ENCODE measurements at regions not wholly inside any gene's neighbourhood (a gene's known extent, or its start where the extent isn't known, plus 50 kb on each side); places are given as distances from the start of the nearest gene placed in this dataset.
A peak's percentile ranks its signal among the peaks of the same experiment; 100 is the strongest.

DNA sequence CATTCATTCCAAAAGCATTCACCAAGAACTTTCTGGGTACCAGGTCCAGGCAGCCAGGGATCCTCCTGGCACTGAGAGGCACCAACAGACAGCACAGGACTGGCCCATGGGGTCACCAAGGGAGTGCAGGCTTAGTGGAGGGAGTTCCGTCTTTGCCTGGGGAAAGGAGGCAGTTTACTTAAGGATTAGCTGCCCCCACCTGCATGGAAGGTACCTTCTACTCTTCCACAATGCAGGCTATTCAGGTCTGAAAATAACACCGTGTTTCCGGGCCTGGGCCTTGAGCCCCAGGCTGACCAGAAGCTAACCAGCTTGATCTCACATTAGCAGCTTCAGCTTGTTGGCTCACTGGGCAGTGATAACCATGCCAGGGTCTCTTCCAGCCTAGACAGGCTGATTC, 199.4 kb downstream of the FOXA2 start:
- Mint-ChIP-seq H3K4me1 (no peaks in the 10 kb centered on the region), H3K36me3 (no peaks in the 10 kb centered on the region), H3K4me3 (no peak overlapping the region), H3K27ac (no peak overlapping the region), H3K27me3 (peaks cover 2% of the 10 kb centered on the region), H3K9me3 (no peaks in the 10 kb centered on the region)
- ATAC-seq (ENCODE audit: low read depth) = no peak
- DNase-seq = no peak
- POLR2A ChIA-PET = no interaction called here

DNA sequence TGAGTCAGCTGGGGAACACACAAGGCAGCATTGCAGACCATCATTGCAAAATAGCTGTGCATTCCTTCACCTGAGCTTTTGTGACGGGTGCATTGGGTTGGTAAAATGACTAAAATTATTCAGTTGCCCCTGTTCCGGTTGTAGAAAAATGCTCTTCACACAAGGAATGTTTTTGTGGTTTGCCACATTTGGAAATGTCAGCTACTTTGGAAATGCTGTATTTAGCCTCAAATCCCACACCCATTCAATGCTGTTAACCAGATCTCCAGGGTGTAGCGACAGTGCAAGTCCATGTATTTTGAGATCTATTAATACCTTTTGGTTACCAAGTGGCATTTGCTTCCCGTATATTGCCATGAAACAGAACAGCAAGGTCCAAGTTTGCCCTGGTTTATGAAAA, 201.2 kb downstream of the FOXA2 start:
- no peak for ATAC-seq (ENCODE audit: low read depth)
- H3K9me3 Mint-ChIP-seq = no peaks in the 10 kb centered on the region
- peaks cover 2% of the 10 kb centered on the region for H3K27me3 Mint-ChIP-seq
- DNase-seq = no peak
- H3K36me3 Mint-ChIP-seq = no peaks in the 10 kb centered on the region
- no peak overlapping the region for H3K4me3 Mint-ChIP-seq
- POLR2A ChIA-PET = no interaction called here
- no peaks in the 10 kb centered on the region for H3K4me1 Mint-ChIP-seq
- H3K27ac Mint-ChIP-seq = no peak overlapping the region

DNA sequence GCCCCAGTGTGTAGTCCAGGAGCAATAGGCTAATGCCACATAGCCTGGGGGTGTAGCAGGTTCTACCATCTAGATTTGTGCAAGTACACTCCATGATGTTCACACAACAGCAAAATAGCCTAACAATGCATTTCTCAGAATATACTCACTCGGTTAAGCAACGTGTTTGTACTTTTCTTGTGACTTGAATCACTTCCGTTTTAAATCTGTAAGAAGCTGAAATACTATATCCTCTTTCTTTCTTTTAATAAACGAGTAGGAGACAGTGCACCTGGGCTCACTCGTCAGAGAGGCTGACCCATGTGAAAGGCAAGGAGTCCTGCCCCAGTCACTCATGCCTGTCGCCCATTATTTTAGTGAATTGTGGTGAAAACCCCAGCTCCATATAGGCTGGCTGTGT, 201.6 kb downstream of the FOXA2 start:
- POLR2A ChIA-PET = no interaction called here
- Mint-ChIP-seq H3K9me3 (no peaks in the 10 kb centered on the region), H3K36me3 (no peaks in the 10 kb centered on the region), H3K4me1 (no peaks in the 10 kb centered on the region), H3K4me3 (no peak overlapping the region), H3K27ac (no peak overlapping the region), H3K27me3 (peaks cover 2% of the 10 kb centered on the region)
- DNase-seq (no peak), ATAC-seq (ENCODE audit: low read depth) (no peak)

DNA sequence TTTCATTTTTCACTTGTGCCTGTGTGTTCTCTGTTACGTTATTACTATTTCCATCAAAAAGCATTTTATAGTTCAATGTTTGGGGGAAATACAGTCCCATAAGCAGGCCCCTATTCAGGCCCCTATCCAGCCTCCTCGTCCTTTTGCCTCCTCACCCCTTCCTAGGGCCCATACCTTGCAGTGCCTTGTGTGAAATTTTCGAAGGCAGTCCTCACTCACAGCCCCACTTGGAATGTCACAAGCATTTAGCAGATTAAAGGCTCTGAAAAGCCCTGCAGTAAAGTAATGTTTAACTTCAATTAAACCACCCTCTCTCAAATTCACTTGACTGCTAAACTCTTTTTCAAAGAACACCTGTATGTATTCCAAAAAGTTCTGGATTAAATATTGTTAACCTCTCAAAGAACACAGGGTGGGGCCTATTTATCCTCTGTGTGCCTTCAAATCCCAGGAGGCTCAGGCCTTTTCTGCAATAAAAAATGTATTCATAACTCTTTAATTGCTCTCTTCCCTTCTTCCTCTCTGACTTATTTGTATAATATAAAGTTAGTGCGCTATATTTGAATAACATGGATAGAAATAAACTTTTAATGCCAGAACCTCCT, 202.5 kb downstream of the FOXA2 start:
- H3K9me3 Mint-ChIP-seq = no peaks in the 10 kb centered on the region
- H3K4me3 Mint-ChIP-seq = no peak overlapping the region
- H3K36me3 Mint-ChIP-seq = no peaks in the 10 kb centered on the region
- peaks cover 2% of the 10 kb centered on the region for H3K27me3 Mint-ChIP-seq
- ATAC-seq (ENCODE audit: low read depth) = no peak
- H3K4me1 Mint-ChIP-seq = no peaks in the 10 kb centered on the region
- POLR2A ChIA-PET = no interaction called here
- no peak for DNase-seq
- no peak overlapping the region for H3K27ac Mint-ChIP-seq

DNA sequence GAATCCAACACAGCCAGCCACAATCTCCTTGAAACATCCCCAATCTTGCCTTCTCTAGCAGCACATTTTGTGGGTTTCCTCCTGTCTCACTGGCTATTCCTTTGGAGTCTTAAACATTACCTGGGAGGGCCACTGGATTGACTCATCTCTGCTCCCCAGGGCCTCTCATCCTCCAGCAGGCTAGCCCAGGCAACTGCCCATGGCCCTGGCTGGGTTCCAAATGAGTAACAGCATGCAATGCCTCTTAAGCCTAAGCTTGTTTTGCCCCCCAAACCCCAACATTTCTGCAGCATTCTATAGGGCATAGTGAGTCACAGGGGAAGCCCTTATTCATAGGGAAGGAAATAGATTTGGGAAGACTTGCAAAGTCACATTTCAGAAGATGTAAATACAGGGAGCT, 204.9 kb downstream of the FOXA2 start:
- no peaks in the 10 kb centered on the region for H3K9me3 Mint-ChIP-seq
- H3K36me3 Mint-ChIP-seq = no peaks in the 10 kb centered on the region
- no peaks in the 10 kb centered on the region for H3K27me3 Mint-ChIP-seq
- H3K27ac Mint-ChIP-seq = no peak overlapping the region
- no peak overlapping the region for H3K4me3 Mint-ChIP-seq
- POLR2A ChIA-PET = no interaction called here
- DNase-seq = no peak
- H3K4me1 Mint-ChIP-seq = no peaks in the 10 kb centered on the region
- ATAC-seq (ENCODE audit: low read depth) = no peak

DNA sequence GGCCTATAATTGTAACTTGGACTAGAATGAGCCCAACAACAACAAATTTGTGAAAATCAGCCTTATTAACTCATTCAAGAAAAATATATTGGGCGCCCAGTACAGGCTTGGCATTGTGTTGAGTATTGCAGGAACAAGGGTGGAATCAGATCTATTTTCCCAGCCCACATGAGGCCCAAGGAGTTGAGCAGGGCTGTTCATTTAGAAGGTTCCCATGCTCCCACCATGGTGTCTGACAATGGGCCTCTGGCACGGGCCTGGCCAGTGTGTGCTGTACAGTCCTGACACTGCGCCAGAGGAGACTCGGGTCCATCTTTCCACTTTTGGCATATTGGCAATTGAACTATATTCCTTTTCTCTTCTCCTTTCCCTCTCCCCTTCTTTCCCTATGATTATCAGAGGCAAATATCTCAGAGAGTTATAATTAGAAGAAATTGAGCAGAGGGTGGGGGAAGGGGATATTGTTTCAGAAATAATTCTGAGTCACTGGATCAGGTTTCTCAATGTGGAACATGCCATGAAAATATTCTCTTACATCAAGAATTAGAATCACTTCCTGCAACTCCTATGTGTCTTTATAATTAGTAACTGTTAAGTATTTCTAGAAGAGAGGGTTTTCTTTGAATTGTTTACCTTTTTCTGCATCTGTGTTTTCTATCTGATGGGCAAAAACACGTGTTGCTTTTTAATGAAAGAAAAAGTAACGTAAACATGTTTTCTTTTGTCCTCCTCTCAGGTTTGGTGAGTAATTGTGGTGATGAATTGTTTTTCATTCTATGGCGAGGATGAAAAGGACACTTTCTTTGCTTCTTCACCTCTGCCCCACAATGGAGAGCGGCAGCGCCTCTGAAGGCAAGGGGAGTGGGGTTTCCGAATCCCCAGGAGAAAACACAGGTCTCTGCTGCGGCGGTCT, 209.4 kb downstream of the FOXA2 start:
- ATAC-seq (ENCODE audit: low read depth) (no peak), DNase-seq (no peak)
- H3K4me1 Mint-ChIP-seq = peaks cover 7% of the 10 kb centered on the region
- H3K4me3 Mint-ChIP-seq = no peak overlapping the region
- no peaks in the 10 kb centered on the region for H3K36me3 Mint-ChIP-seq
- no peaks in the 10 kb centered on the region for H3K27me3 Mint-ChIP-seq
- POLR2A ChIA-PET = no interaction called here
- H3K9me3 Mint-ChIP-seq = no peaks in the 10 kb centered on the region
- no peak overlapping the region for H3K27ac Mint-ChIP-seq

DNA sequence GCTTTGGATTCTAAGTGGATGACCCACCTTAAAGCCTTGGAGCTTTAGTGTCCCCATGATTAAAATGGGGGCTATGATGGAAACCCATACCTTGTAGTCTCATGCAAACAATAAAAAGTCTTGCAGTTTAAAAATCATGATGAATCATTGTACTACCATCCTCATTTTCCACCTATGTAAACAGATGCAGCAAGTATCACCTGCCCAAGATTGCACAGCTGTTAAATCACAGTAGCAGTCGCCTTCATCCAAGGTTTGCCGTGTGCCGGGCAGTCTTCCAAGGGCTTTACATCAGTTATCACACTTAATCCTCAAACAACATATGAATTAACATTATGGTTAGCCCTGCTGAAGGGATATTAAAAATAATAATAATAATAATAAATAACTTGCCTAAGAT, 210.3 kb downstream of the FOXA2 start:
- POLR2A ChIA-PET = no interaction called here
- no peaks in the 10 kb centered on the region for H3K27me3 Mint-ChIP-seq
- DNase-seq = no peak
- H3K27ac Mint-ChIP-seq = no peak overlapping the region
- H3K9me3 Mint-ChIP-seq = no peaks in the 10 kb centered on the region
- no peak for ATAC-seq (ENCODE audit: low read depth)
- no peak overlapping the region for H3K4me3 Mint-ChIP-seq
- peaks cover 7% of the 10 kb centered on the region for H3K4me1 Mint-ChIP-seq
- no peaks in the 10 kb centered on the region for H3K36me3 Mint-ChIP-seq

DNA sequence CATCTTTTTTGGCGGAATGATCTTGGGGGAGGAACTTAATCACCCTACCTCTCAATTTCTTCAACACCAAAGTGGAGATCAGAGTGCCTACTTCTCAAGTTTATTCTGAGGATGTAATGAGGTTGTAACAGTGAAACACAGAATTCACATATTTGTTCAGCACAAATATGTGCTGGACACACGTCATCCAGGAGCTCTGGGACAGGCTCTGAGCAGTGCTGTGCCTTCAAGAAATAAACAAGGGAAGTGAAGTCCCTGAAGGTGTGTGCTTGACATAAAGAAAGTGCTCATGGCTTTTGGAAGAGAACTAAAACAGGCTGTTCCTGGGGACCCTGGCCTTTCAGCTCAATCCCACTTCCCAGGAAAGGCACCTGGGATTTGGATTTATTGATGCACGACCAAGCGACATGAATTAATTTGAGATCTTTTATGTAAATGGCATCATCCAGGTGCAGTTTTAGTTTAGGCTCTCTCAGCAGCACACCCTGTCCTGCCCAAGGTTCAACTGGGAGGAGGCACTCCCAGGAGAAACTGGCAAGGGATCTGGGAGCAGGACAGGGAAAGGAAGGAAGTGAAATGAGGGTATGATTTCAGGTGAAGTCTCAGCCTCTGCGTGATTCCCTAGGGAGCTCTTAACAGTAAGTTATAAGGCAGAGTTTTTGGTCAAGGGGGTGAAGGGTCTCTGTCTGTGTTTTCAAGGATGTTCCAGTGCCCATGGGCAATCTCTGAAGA, 211.0 kb downstream of the FOXA2 start:
- H3K27me3 Mint-ChIP-seq = no peaks in the 10 kb centered on the region
- H3K4me3 Mint-ChIP-seq = no peak overlapping the region
- H3K36me3 Mint-ChIP-seq = no peaks in the 10 kb centered on the region
- H3K27ac Mint-ChIP-seq = no peak overlapping the region
- no peak for DNase-seq
- no peaks in the 10 kb centered on the region for H3K9me3 Mint-ChIP-seq
- peaks cover 7% of the 10 kb centered on the region for H3K4me1 Mint-ChIP-seq
- POLR2A ChIA-PET = no interaction called here
- no peak for ATAC-seq (ENCODE audit: low read depth)

DNA sequence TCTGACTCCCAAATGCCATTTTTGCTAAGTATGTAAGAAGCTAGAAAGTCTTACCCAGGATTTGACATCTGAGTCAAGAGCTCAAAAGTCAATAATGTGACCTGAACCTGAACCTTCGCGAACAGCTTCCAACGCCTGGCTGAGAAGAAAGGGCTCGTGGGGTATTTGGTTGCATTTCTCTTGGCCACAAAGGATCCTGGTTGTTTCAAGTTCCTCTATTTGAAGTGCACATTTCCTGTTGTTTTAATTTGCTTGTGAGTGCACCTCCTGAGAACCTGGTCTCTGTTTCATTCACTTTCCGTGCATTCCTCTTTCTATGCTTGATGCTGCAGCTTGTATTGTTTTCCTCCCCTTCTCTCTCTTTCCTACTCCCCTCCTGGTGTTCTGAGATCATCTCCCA, 212.5 kb downstream of the FOXA2 start:
- Mint-ChIP-seq H3K36me3 (no peaks in the 10 kb centered on the region), H3K27ac (peak overlapping the region; percentile 65), H3K27me3 (no peaks in the 10 kb centered on the region), H3K4me3 (no peak overlapping the region), H3K9me3 (no peaks in the 10 kb centered on the region), H3K4me1 (peaks cover 7% of the 10 kb centered on the region)
- POLR2A ChIA-PET = no interaction called here
- ATAC-seq (ENCODE audit: low read depth) (peak; percentile 50), DNase-seq (no peak)

DNA sequence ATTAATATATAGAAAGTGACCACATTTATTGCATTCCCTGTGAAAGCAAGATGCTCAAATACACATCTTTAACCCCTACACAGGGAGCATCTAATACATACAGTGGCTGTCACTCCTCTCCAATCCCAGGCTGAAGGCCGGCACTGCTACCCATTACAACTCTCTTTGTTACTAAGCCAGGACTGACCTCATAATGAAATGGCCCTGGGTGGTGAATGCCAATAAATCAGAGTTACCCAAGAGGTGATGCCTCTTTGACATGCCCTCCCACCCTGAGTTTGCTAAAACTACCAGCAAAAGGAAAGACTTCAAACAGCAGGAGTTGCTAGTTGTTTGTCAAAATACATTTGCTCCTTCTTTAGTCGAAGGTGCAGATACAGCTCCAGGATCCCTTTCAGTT, 214.2 kb downstream of the FOXA2 start:
- DNase-seq = no peak
- ATAC-seq (ENCODE audit: low read depth) = no peak
- no peaks in the 10 kb centered on the region for H3K27me3 Mint-ChIP-seq
- H3K4me1 Mint-ChIP-seq = peaks cover 7% of the 10 kb centered on the region
- no peaks in the 10 kb centered on the region for H3K9me3 Mint-ChIP-seq
- H3K27ac Mint-ChIP-seq = no peak overlapping the region
- POLR2A ChIA-PET = no interaction called here
- H3K4me3 Mint-ChIP-seq = no peak overlapping the region
- no peaks in the 10 kb centered on the region for H3K36me3 Mint-ChIP-seq

DNA sequence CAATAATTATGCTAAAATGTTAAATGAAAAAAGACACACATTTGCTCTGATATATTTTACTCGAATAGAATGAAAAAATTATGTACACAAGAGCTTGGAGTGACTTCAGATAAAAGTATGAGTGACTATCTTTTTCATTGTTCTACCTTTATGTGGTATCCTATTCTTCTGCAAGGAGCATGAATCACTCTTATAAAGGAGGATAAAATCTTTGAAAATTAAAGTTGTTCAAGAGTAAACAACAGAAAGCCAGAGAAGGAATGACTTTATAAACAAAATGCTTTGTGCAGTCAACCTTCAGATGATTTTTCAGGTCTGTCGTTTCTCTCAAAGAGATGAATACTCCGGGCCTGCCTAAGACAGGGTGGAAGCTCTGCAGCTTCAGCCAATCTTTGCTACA, 215.3 kb downstream of the FOXA2 start:
- H3K36me3 Mint-ChIP-seq = no peaks in the 10 kb centered on the region
- no peak for DNase-seq
- H3K27ac Mint-ChIP-seq = no peak overlapping the region
- peaks cover 7% of the 10 kb centered on the region for H3K4me1 Mint-ChIP-seq
- ATAC-seq (ENCODE audit: low read depth) = no peak
- POLR2A ChIA-PET = no interaction called here
- H3K9me3 Mint-ChIP-seq = no peaks in the 10 kb centered on the region
- H3K27me3 Mint-ChIP-seq = no peaks in the 10 kb centered on the region
- H3K4me3 Mint-ChIP-seq = no peak overlapping the region

DNA sequence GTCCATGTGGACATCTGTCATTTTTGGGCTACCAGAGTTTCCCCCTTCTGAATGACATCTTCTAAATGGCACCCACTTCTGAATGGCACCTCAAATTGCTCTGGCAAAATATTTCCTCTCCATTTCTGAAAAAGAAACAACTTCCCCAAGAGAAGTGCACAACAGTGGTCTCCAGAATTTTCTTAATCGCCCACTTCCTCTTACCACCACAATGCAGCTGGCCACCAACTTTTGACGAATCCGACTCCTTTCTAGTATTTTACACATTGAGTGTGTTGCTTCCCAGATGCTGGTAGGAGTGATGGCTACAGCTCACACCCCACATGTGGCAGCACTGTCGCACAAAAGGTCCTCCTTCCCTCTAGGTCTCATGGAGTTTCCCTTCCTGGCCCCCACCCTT, 216.1 kb downstream of the FOXA2 start:
- H3K9me3 Mint-ChIP-seq = no peaks in the 10 kb centered on the region
- DNase-seq (no peak), ATAC-seq (ENCODE audit: low read depth) (no peak)
- no peak overlapping the region for H3K4me3 Mint-ChIP-seq
- H3K4me1 Mint-ChIP-seq = peaks cover 7% of the 10 kb centered on the region
- no peaks in the 10 kb centered on the region for H3K36me3 Mint-ChIP-seq
- no peaks in the 10 kb centered on the region for H3K27me3 Mint-ChIP-seq
- POLR2A ChIA-PET = no interaction called here
- no peak overlapping the region for H3K27ac Mint-ChIP-seq

DNA sequence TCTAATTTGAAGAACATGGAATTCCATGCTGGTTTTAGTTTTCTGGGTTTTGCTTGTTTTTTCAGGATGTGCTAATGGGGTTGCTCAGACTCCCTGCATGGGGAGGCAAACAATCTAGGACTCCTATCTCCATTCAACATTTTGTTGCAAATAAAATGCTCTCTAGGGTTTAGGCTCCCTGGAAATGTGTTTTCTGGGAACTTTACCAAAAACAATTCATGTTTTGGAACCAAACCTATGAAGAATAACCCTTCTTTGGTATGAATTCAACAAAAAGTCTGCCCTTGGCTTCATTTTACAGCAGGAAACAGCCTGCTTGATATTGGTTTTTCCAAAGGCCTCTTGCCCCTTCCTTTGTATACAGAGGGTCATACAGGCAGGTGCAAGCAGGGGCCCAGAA, 217.7 kb downstream of the FOXA2 start:
- no peak overlapping the region for H3K27ac Mint-ChIP-seq
- H3K4me3 Mint-ChIP-seq = no peak overlapping the region
- POLR2A ChIA-PET = no interaction called here
- H3K9me3 Mint-ChIP-seq = no peaks in the 10 kb centered on the region
- DNase-seq (no peak), ATAC-seq (ENCODE audit: low read depth) (no peak)
- H3K4me1 Mint-ChIP-seq = peaks cover 2% of the 10 kb centered on the region
- no peaks in the 10 kb centered on the region for H3K36me3 Mint-ChIP-seq
- H3K27me3 Mint-ChIP-seq = no peaks in the 10 kb centered on the region

DNA sequence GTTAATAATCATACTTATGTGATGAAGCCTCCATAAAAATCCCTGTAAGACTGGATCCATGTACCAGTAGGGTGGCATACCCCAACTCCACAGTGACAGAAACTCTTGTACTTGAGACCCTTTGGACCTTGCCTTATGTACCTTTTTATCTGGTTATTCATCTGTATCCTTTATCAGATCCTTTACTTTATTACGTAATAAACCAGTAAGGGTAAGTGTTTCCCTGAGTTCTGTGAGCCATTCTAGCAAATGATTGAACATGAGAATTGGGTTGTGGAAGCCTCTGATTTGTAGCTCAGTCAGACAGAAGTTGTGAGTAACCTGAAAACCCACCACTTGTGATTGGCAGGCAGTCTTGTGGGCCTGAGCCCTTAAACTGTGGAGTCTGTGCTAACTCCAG, 229.7 kb downstream of the FOXA2 start:
- H3K4me1 Mint-ChIP-seq = no peaks in the 10 kb centered on the region
- no peaks in the 10 kb centered on the region for H3K36me3 Mint-ChIP-seq
- DNase-seq (no peak), ATAC-seq (ENCODE audit: low read depth) (no peak)
- no peaks in the 10 kb centered on the region for H3K27me3 Mint-ChIP-seq
- H3K9me3 Mint-ChIP-seq = no peaks in the 10 kb centered on the region
- no peak overlapping the region for H3K4me3 Mint-ChIP-seq
- POLR2A ChIA-PET = no interaction called here
- H3K27ac Mint-ChIP-seq = no peak overlapping the region

All from activated naive CD8-positive, alpha-beta T cell treated with anti-CD3 and anti-CD28 coated beads, Interleukin-2, amount 10 ng/mL, durations not matched to agents 7 days and 5 days (primary cell).